Fibroblast of the aortic adventitia (primary cell): ENCODE measurements at regions not wholly inside any gene's neighbourhood (a gene's known extent, or its start where the extent isn't known, plus 50 kb on each side); places are given as distances from the start of the nearest gene placed in this dataset.
A peak's percentile ranks its signal among the peaks of the same experiment; 100 is the strongest.

Experiments used
- DNase-seq: peaks from one replicate; pipeline ENCODE4 v3.0.0-alpha.2; 2010; ENCODE audit warnings: low read depth
- H3K4me3 ChIP-seq: 2 replicates; pipeline ENCODE4 v1.5.1; 2011; ENCODE audit warnings: low read depth, mild to moderate bottlenecking, control low read depth, low read length, moderate library complexity
- TF ChIP-seq, protein P1 (sequence below): IDR thresholded peaks from 2 replicates; pipeline ENCODE4 v1.5.1; 2011; ENCODE audit warnings: mild to moderate bottlenecking, low read length, control low read depth, inconsistent platforms; ENCODE audit not compliant: insufficient read depth

GRCh38 chr3:42037318-42037945 lies 53.7 kb upstream of the TRAK1 start:
- no peak for DNase-seq
- TF ChIP-seq, protein P1, sequence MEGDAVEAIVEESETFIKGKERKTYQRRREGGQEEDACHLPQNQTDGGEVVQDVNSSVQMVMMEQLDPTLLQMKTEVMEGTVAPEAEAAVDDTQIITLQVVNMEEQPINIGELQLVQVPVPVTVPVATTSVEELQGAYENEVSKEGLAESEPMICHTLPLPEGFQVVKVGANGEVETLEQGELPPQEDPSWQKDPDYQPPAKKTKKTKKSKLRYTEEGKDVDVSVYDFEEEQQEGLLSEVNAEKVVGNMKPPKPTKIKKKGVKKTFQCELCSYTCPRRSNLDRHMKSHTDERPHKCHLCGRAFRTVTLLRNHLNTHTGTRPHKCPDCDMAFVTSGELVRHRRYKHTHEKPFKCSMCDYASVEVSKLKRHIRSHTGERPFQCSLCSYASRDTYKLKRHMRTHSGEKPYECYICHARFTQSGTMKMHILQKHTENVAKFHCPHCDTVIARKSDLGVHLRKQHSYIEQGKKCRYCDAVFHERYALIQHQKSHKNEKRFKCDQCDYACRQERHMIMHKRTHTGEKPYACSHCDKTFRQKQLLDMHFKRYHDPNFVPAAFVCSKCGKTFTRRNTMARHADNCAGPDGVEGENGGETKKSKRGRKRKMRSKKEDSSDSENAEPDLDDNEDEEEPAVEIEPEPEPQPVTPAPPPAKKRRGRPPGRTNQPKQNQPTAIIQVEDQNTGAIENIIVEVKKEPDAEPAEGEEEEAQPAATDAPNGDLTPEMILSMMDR: no peak
- no peak overlapping the region for H3K4me3 ChIP-seq

GRCh38 chr3:42036483-42036823 lies 54.7 kb upstream of the TRAK1 start:
- TF ChIP-seq, protein P1: no peak
- DNase-seq: peak; percentile 94
- H3K4me3 ChIP-seq: no peak overlapping the region

- TF ChIP-seq, protein P1: no peak
- no peak for DNase-seq
- no peak overlapping the region for H3K4me3 ChIP-seq
These were observed 55.2 kb upstream of the TRAK1 start for GRCh38 chr3:42035816-42036482.

GRCh38 chr3:42035007-42035406 lies 56.1 kb upstream of the TRAK1 start:
- TF ChIP-seq, protein P1: no peak
- no peak for DNase-seq
- H3K4me3 ChIP-seq: no peak overlapping the region

GRCh38 chr3:42033741-42034140 lies 57.4 kb upstream of the TRAK1 start:
- H3K4me3 ChIP-seq: no peak overlapping the region
- TF ChIP-seq, protein P1: no peak
- DNase-seq: peak; percentile 52

DNA sequence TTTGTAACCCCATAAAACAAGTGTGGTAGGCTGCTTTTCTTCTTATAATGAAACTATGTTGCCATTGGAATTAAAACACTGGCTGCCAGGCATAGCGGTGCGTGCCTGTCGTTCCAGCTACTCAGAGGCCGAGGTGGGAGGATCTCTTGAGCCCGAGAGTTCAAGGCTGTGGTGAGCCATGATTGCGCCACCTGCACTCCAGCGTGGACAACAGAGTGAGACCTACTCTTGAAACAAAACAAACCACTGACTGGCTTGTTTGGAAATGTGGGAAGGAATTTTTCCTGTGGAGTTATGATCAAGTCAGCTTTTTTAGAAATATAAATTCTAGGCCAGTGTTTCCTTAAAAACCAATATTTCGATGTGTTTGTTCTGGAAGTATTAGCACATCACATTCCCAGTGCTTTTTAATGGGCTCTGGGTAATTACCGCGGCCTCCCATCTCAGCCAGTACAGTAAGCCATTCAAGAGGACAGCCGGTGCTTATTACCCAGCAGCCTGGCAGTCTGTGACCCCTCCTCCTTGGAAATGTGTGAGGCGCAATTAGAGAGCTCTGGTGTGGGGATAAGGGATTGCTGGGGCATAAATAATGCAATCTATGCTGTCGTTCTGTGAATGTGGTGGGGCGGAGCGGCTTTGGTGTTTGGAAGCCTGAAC lies 58.3 kb upstream of the TRAK1 start:
- no peak overlapping the region for H3K4me3 ChIP-seq
- DNase-seq: peak; percentile 97
- TF ChIP-seq, protein P1: no peak
